ENCODE measurements at regions not wholly inside any gene's neighbourhood (a gene's known extent, or its start where the extent isn't known, plus 50 kb on each side); places are given as distances from the start of the nearest gene placed in this dataset.

GRCh38 chr5:88144219-88145001 lies 124.2 kb downstream of the TMEM161B start:
- DNase-seq: no peak

- DNase-seq: no peak
Observed at GRCh38 chr5:88143693-88144218, 124.9 kb downstream of the TMEM161B start.

DNA sequence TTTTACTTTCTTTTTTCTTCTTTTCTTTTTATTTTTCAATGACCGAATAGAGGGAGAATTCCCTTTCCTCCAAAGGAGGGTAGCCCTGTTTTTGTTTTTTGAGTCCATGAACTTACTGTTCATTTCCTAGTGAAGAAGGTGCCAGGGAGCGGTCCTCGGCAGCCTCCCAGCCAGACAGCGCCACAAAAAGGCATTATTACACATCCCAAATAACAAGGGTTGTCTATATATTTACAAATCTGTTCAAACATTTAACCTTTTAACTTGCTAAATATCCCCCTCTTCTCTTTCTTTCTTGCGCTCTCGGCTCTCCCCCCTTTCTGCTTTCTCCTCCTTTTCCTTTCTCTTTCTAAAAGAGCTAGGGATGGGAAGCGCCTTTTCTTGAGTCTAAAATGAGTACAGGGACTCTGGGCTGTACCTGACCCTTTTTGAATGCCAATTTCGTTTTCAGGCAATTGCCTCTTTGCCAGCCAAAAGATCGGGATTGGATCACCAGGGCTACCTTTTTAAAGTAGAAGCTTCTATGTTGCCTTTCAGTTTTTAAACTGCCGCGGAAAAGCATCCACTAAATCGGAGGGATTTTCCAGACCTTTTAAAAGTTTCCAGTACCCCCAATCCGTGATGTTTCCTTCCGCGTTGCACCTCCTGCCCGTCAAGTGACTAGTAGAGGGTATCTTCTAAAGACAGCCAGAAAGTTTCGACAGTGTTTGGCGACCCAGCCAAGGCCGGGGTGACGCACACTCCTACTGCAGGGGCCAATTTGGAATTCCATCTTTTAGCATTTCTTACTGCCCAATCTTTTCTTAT lies 125.6 kb downstream of the TMEM161B start:
- no peak for DNase-seq

DNA sequence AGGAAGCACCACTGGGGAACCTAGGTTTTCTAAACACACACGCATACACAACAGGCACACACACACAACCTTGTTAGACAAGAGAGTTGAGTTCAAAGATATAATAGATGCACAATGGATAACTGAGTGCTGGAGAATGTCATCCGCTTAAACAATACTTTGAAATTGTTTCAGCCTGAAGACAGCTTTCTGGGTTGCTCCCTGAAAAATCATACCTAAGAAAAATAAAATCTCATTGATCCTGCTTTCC lies 126.1 kb downstream of the TMEM161B start:
- no peak for DNase-seq

- DNase-seq: peak; percentile 52
Observed at GRCh38 chr5:88140856-88141752, 127.5 kb downstream of the TMEM161B start.

DNA sequence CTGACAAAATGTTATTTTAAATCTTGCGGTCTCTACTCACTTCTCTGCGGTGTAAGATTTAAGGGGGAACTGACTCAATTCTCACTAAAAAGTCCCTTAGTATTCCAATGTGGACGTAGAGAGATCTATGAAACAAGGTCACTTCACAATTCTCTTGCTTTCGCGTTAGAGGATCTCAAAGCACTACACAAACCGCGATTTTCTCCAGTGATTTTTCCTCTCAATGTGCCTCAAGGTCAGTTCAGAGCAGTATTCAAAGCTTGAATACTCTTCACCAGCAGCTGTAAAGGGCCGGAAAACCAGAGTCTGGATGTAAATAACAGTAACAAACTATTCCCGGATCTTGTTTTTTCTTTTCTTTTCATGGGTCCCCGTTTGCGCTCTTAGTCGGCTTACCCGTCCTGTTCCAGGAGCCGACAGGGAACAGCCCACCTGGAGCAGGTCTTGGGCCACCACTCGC lies 128.2 kb downstream of the TMEM161B start:
- DNase-seq: no peak

- no peak for DNase-seq
Observed at GRCh38 chr5:88130211-88130815, 138.3 kb downstream of the TMEM161B start.

- DNase-seq: no peak
Observed at GRCh38 chr5:88128813-88129212, 139.8 kb downstream of the TMEM161B start.

DNA sequence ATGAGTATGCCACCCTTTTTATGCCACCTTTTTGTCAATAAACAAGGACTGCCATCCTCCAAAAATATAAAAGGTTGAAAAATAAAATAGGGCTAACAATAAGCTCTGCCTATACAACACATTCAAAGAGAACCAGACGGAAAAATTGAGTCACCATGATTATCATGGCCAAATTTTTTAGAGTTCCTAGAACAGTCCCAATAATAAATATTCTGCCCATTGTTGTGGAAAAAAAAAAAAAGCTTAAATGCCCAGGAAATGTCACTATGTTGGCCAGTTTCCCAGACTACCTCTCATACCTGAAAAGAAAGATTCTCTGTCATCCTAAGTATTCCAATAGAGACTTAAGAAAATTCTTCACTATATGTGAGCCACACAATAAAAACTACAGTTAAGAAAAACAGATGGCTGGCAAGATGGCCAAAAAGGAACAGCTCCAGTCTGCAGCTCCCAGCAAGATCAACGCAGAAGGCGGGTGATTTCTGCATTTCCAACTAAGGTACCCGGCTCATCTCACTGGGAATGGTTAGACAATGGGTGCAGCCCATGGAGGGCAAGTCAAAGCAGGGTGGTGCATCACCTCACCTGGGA lies 149.0 kb downstream of the TMEM161B start:
- DNase-seq: no peak

GRCh38 chr5:88118179-88118578 lies 150.5 kb downstream of the TMEM161B start:
- no peak for DNase-seq

DNA sequence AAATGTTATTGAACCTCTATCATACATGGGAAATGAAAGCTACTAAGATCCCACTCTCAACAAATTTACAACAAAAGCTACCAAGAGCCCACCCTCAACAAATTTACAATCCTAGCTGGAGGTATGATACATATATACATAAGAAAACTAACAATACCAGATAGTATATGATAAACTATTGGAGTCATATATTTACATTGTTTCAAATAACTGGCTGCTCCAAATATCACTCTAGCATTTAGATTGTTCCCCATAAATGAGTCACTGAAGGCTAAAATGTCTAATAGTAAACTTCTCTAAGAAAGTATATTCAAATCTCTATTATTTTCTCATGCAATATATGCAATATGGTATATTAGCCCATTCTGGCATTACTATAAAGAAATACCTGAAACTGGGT lies 151.1 kb downstream of the TMEM161B start:
- no peak for DNase-seq

DNA sequence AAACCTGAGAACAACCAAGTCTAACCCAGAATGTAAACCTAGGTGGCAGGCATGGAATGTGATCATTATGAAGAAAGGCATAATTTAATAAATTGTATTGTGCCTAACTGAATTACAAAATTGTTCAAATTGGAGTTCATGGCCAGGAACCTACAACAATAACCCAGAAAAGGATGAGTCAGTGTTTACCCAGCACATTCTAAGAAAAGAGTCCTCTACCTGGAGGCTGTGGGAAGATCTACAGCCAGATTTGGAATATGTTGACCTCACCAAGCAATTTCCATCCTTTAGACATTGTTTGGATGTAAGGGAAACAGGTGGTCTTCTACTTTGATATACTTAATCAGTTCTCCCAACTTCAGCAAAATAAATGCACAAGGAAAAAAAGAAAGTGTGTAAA lies 152.2 kb downstream of the TMEM161B start:
- DNase-seq: no peak

DNA sequence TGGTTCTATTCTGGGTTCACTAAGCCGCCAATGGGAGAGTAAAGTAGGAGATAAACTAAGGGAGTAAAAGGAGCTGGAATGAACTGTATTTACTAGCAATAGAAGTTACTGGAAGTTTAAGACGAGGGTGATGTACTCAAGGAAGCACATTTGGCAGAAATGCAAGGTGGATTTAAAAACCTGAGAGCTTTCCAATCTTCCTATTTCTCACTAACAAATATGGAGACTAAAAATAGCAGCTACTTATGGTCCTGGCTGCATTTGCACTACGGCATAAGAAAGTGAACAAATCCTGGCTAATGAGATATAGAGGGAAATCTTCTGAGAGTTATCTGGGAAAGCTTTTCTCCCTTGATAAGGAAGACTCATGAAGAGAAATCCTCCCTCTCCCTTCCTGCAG lies 153.4 kb downstream of the TMEM161B start:
- no peak for DNase-seq

DNA sequence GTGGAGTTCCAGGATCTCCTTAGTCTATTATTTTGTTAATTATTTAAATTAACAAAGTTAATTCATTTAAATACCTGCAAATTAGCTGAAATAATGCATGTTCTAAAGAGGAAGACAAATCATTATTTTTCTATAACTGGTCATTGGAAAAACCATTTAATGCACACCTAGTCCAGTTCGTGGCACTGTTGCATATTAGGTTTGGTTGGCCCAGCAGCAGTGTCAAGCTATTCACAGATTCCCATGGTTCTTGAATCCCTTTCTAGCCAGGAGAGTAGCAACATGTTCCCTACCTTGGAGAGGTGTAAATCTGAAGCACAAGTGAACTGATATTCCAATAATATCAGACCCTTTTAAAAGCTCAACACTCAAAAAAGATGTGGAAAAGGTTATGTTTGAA lies 155.2 kb downstream of the TMEM161B start:
- DNase-seq: no peak

DNA sequence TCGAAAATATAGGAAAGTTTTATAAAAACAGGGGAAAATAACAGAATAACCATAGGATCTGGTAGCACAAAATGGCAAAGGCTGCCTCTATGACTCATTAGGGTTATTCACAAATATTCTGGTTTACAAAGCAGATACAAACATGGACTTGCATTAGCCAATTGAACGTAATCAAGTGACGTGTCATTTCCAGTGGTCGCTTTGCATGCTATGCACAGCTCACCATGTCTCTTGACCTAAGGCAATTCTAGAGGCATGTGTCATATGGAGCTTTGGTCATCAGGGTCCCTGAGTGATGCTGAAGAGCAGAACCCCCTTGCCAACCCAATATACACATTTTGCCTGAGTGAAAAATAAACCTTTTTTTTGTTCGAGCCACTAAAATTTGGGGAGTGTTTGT lies 158.8 kb downstream of the TMEM161B start:
- no peak for DNase-seq

DNA sequence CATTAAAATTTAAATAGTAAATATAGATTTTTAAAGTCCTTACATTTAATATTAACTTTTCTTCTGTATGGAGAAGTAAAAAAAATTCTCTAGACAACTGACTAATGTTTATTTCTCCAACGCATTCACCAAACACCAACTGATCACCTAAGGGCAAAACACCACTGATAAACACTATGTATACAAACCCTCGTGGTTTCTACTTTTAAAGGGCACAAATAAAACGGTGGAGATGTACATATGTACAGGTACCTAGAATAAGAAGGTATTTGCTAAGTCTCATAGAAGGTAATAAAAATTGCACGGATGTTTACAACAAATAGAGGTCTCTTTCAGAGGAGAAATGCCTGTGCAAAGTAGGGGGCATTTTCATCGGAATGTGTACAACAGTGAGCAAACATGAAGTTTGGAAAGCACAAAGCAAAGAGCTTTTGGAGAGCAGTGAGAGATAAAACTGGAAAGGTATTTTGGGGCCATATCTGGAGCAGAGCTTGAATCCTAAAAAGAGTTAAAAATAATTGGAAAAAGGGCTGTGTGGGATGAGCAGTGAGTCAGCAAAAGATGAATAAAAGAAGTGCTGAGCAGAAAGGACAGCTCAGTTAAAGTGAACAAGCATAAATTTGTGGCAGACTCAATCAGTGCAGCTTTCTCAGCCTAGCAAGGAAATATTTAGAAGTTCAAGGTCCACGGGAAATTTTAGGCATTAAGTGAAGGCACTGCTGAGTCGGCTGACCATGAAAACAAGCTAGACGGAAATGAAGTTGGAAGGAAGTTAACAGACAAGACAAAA lies 160.0 kb downstream of the TMEM161B start:
- DNase-seq: no peak

DNA sequence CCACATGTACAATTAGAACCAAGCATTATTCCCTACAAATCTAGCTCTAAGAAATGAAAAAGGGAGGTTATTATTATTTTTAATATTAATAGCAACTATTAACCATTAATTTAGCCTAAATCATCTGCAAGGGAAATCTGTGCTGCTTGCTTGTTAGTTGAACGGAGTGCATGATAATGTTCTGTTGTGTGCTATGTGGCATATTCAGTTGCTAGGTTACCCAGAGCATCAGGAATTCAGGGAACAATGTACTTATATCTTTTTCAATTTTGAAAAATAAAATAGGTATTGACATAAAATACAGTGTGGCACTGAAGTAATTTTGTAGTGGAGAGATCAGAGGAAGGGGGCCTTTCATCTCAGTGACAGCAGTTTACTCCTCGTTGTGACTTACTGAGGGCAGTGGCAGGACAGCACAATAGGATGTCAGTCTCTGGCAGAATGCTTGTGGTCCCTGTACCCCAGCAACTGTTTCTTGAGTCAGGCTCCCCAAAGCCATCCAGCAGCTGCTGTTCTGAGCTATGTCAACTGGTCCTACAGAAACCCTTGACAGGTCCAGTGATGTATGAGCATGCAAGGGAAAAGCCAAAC lies 173.6 kb downstream of the TMEM161B start:
- no peak for DNase-seq

GRCh38 chr5:88094403-88094802 lies 174.2 kb downstream of the TMEM161B start:
- no peak for DNase-seq

DNA sequence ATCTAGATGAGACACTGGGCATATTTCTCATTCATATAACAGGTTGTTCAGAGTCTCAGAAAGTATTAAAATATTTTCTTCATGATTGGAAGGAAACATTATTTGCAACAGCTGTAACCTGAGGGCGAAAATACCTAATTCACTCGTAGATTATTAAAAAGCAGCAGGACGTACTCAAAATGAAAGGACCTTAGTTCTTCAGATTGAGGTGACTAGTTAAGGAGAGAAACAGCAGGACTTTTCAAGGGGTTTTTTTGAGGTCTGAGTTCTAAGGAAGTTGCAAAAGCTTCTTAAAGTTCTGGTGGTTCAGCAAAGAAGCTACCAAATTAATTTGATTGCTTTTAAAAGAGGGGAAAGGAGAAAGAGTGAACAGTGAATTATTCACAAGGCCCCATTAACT lies 174.9 kb downstream of the TMEM161B start:
- DNase-seq: no peak

- DNase-seq: no peak
Observed at GRCh38 chr5:88092958-88093605, 175.6 kb downstream of the TMEM161B start.
